ENCODE measurements at regions not wholly inside any gene's neighbourhood (a gene's known extent, or its start where the extent isn't known, plus 50 kb on each side); places are given as distances from the start of the nearest gene placed in this dataset.

- TF ChIP-seq POLR2A (IDR thresholded peaks at IDR 0.05; ENCODE audit: low read depth, low read length) (no peak), CTCF (conservative IDR thresholded peaks at IDR 0.05; ENCODE audit: low read depth, low read length) (no peak), CEBPB (IDR thresholded peaks at IDR 0.05; ENCODE audit: low read depth, low read length) (no peak), MXI1 (IDR thresholded peaks at IDR 0.05; ENCODE audit: borderline replicate concordance, low read depth, low read length) (no peak), SMC3 (IDR thresholded peaks at IDR 0.05; ENCODE audit: low read depth, low read length) (no peak)
Observed at GRCh38 chr6:168979254-168979653, 274.4 kb downstream of the THBS2 start.
